GM23248 (cell line): ENCODE measurements at regions not wholly inside any gene's neighbourhood (a gene's known extent, or its start where the extent isn't known, plus 50 kb on each side); places are given as distances from the start of the nearest gene placed in this dataset.

Experiments used
- DNase-seq: peaks from one replicate; pipeline ENCODE4 v3.0.0-alpha.2; 2015
- H2AFZ ChIP-seq: fragments of 200-600 bp; sonication (generic); 2 replicates; pipeline ENCODE4 v1.6.1; 2016; ENCODE audit warnings: antibody characterized with exemption
- H3F3A ChIP-seq: fragments of 200-600 bp; sonication (generic); 2 replicates; pipeline ENCODE4 v1.6.1; 2016; ENCODE audit warnings: mild to moderate bottlenecking, antibody characterized with exemption, mixed run types; ENCODE audit not compliant: insufficient read depth
- H3K27ac ChIP-seq: fragments of 200-600 bp; sonication (generic); 2 replicates; pipeline ENCODE4 v1.5.1; 2016; ENCODE audit warnings: mild to moderate bottlenecking
- H3K27me3 ChIP-seq: fragments of 200-600 bp; sonication (generic); replicated peaks from 2 replicates; pipeline ENCODE4 v1.6.1; 2016; ENCODE audit warnings: mild to moderate bottlenecking; ENCODE audit not compliant: insufficient read depth
- H3K36me3 ChIP-seq: fragments of 200-600 bp; sonication (generic); 2 replicates; pipeline ENCODE4 v1.6.1; 2016; ENCODE audit warnings: low read depth, mild to moderate bottlenecking
- H3K4me1 ChIP-seq: fragments of 200-600 bp; sonication (generic); 2 replicates; pipeline ENCODE4 v1.6.1; 2016; ENCODE audit warnings: mild to moderate bottlenecking; ENCODE audit not compliant: insufficient read depth
- H3K4me2 ChIP-seq: fragments of 200-600 bp; sonication (generic); one replicate; pipeline ENCODE4 v1.6.1; 2016; ENCODE audit warnings: mild to moderate bottlenecking; ENCODE audit not compliant: unreplicated experiment
- H3K4me3 ChIP-seq: fragments of 200-600 bp; sonication (generic); 2 replicates; pipeline ENCODE4 v1.5.1; 2016; ENCODE audit warnings: mild to moderate bottlenecking
- H3K79me2 ChIP-seq: fragments of 200-600 bp; sonication (generic); 2 replicates; pipeline ENCODE4 v1.6.1; 2016; ENCODE audit warnings: mild to moderate bottlenecking; ENCODE audit not compliant: insufficient read depth
- H3K9ac ChIP-seq: fragments of 200-600 bp; sonication (generic); 2 replicates; pipeline ENCODE4 v1.6.1; 2016; ENCODE audit warnings: mild to moderate bottlenecking
- H3K9me2 ChIP-seq: fragments of 200-600 bp; sonication (generic); 2 replicates; pipeline ENCODE4 v1.6.1; 2016; ENCODE audit warnings: mixed run types, mild to moderate bottlenecking, moderate library complexity; ENCODE audit not compliant: insufficient read depth
- H3K9me3 ChIP-seq: fragments of 200-600 bp; sonication (generic); one replicate; pipeline ENCODE4 v1.6.1; 2017; ENCODE audit warnings: low read depth
- H4K20me1 ChIP-seq: fragments of 200-600 bp; sonication (generic); 2 replicates; pipeline ENCODE4 v1.6.0; 2016; ENCODE audit not compliant: insufficient read depth
- EZH2 ChIP-seq: fragments of 200-600 bp; sonication (generic); IDR thresholded peaks from 2 replicates; pipeline ENCODE4 v1.6.1; 2018; ENCODE audit warnings: antibody characterized with exemption, mild to moderate bottlenecking; ENCODE audit not compliant: insufficient read depth, poor library complexity, severe bottlenecking
- EZH2phosphoT487 ChIP-seq: fragments of 200-600 bp; sonication (generic); IDR thresholded peaks from 2 replicates; pipeline ENCODE4 v1.6.1; 2018; ENCODE audit warnings: antibody characterized with exemption, moderate library complexity, mild to moderate bottlenecking, low read depth; ENCODE audit not compliant: insufficient read depth
- WGBS, 2 experiments: methylation state at CpG; one replicate each; pipeline ENCODE4 v1.1.6; 2015 to 2017; ENCODE audit warnings: low lambda C conversion rate in 2 of 2, low coverage in 1 of 2; ENCODE audit errors: missing lambda C conversion rate in 2 of 2; 5-methylcytosine and 5-hydroxymethylcytosine counted together
- in situ Hi-C: fragments of 300-500 bp; cut with MboI; formaldehyde crosslinking; loops from 2 replicates; pipeline ENCODE4 v1.15.0; 2020

- Histone ChIP-seq H3K9ac (no peak overlapping the region), H4K20me1 (no peaks in the 10 kb centered on the region), H3K9me3 (no peaks in the 10 kb centered on the region), H2AFZ (no peak overlapping the region), H3K4me1 (no peaks in the 10 kb centered on the region), H3K4me2 (no peak overlapping the region), H3K36me3 (no peaks in the 10 kb centered on the region), H3K4me3 (no peak overlapping the region), H3F3A (no peaks in the 10 kb centered on the region), H3K27me3 (peaks cover 38% of the 10 kb centered on the region), H3K27ac (no peak overlapping the region), H3K79me2 (no peaks in the 10 kb centered on the region), H3K9me2 (no peaks in the 10 kb centered on the region)
- no peak for TF ChIP-seq EZH2phosphoT487
- no peak for TF ChIP-seq EZH2
- in situ Hi-C loops, result no loop called here
- WGBS, 2 experiments, result 46 to 60% methylated on average over 6 of the region's 6 CpGs
- no peak for DNase-seq
These were observed 67.1 kb upstream of the LRRN2 start for GRCh38 chr1:204752688-204753040.

- Histone ChIP-seq H3K9me3 (no peaks in the 10 kb centered on the region), H4K20me1 (no peaks in the 10 kb centered on the region), H3K27ac (no peak overlapping the region), H3K9ac (no peak overlapping the region), H3F3A (no peaks in the 10 kb centered on the region), H3K36me3 (no peaks in the 10 kb centered on the region), H3K4me2 (no peak overlapping the region), H3K4me1 (no peaks in the 10 kb centered on the region), H3K79me2 (no peaks in the 10 kb centered on the region), H3K4me3 (no peak overlapping the region), H3K9me2 (no peaks in the 10 kb centered on the region), H2AFZ (no peak overlapping the region), H3K27me3 (peaks cover 38% of the 10 kb centered on the region)
- in situ Hi-C loops, result no loop called here
- 52 to 55% methylated on average over 5 to 6 of the region's 6 CpGs for WGBS, 2 experiments
- DNase-seq, result no peak
- TF ChIP-seq EZH2phosphoT487 (no peak), EZH2 (no peak)
These were observed 69.3 kb upstream of the LRRN2 start for GRCh38 chr1:204754821-204755220.

- Histone ChIP-seq H2AFZ (no peak overlapping the region), H3K27me3 (peaks cover 38% of the 10 kb centered on the region), H3K9me3 (no peaks in the 10 kb centered on the region), H3K9me2 (no peaks in the 10 kb centered on the region), H3K27ac (no peak overlapping the region), H3K36me3 (no peaks in the 10 kb centered on the region), H3F3A (no peaks in the 10 kb centered on the region), H3K9ac (no peak overlapping the region), H3K4me2 (no peak overlapping the region), H3K79me2 (no peaks in the 10 kb centered on the region), H4K20me1 (no peaks in the 10 kb centered on the region), H3K4me3 (no peak overlapping the region), H3K4me1 (no peaks in the 10 kb centered on the region)
- in situ Hi-C loops, result no loop called here
- WGBS, 2 experiments, result 69 to 70% methylated on average over 7 of the region's 7 CpGs
- TF ChIP-seq EZH2phosphoT487 (no peak), EZH2 (no peak)
- DNase-seq, result no peak
These were observed 70.8 kb upstream of the LRRN2 start for GRCh38 chr1:204756349-204756748.

- Histone ChIP-seq H3K27me3 (peaks cover 38% of the 10 kb centered on the region), H3K36me3 (no peaks in the 10 kb centered on the region), H3K4me2 (no peak overlapping the region), H3K79me2 (no peaks in the 10 kb centered on the region), H2AFZ (no peak overlapping the region), H3K4me1 (no peaks in the 10 kb centered on the region), H3K4me3 (no peak overlapping the region), H3F3A (no peaks in the 10 kb centered on the region), H3K9me2 (no peaks in the 10 kb centered on the region), H4K20me1 (no peaks in the 10 kb centered on the region), H3K9me3 (no peaks in the 10 kb centered on the region), H3K9ac (no peak overlapping the region), H3K27ac (no peak overlapping the region)
- in situ Hi-C loops, result no loop called here
- TF ChIP-seq EZH2phosphoT487 (no peak), EZH2 (no peak)
- DNase-seq, result no peak
- 82% methylated on average over 1 of the region's 1 CpG for WGBS, 2 experiments
These were observed 71.3 kb upstream of the LRRN2 start for GRCh38 chr1:204756811-204757210.

- peaks cover 28% of the 10 kb centered on the region; the same call in 1 of the 2 replicates for H3K27me3 ChIP-seq
- H3K36me3 ChIP-seq, result no peaks in the 10 kb centered on the region
- no peak overlapping the region for H2AFZ ChIP-seq
- H3K9ac ChIP-seq, result no peak overlapping the region
- no peaks in the 10 kb centered on the region for H4K20me1 ChIP-seq
- H3K79me2 ChIP-seq, result no peaks in the 10 kb centered on the region
- no peak overlapping the region for H3K27ac ChIP-seq
- H3K4me3 ChIP-seq, result no peak overlapping the region
- 0 out of 2 replicates have a peak, but pooled peaks cover 3% of the 10 kb centered on the region for H3F3A ChIP-seq
- no peaks in the 10 kb centered on the region for H3K9me2 ChIP-seq
- WGBS, 2 experiments, result 17 to 36% methylated on average over 2 of the region's 2 CpGs
- no peak overlapping the region for H3K4me2 ChIP-seq
- peaks cover 3% of the 10 kb centered on the region; the same call in 1 of the 2 replicates for H3K4me1 ChIP-seq
- no peaks in the 10 kb centered on the region for H3K9me3 ChIP-seq
- in situ Hi-C loops, result no loop called here
- no peak for DNase-seq
- TF ChIP-seq EZH2, result no peak
- TF ChIP-seq EZH2phosphoT487, result no peak
These were observed 73.1 kb upstream of the LRRN2 start for GRCh38 chr1:204758601-204759000.
